ENCODE measurements at regions not wholly inside any gene's neighbourhood (a gene's known extent, or its start where the extent isn't known, plus 50 kb on each side); places are given as distances from the start of the nearest gene placed in this dataset.

- no peak for TF ChIP-seq CTCF (IDR thresholded peaks at IDR 0.05)
- Histone ChIP-seq H3K4me3 (no peak overlapping the region), H3K36me3 (no peaks in the 10 kb centered on the region), H3K4me1 (no peaks in the 10 kb centered on the region), H3K9me3 (no peaks in the 10 kb centered on the region), H3K27me3 (no peaks in the 10 kb centered on the region), H3K27ac (no peak overlapping the region)
- ATAC-seq (no peak), DNase-seq (no peak), FAIRE-seq (no peak)
- 79 to 88% methylated on average over 4 of the region's 4 CpGs for WGBS, 2 donors
- intact Hi-C loops (cut with DNase I): no loop called here
Measured at GRCh38 chr18:49698525-49699025, 114.8 kb downstream of the ACAA2 start.

- DNase-seq: no peak
- H3K36me3 ChIP-seq: no peaks in the 10 kb centered on the region
- WGBS, 2 donors: 58 to 59% methylated on average over 7 of the region's 7 CpGs
- ATAC-seq: peak in 2 of 4 donors; percentile 19 to 38
- TF ChIP-seq CTCF (IDR thresholded peaks at IDR 0.05): no peak
- no peaks in the 10 kb centered on the region for H3K27me3 ChIP-seq
- no peak overlapping the region for H3K27ac ChIP-seq
- H3K4me1 ChIP-seq: no peaks in the 10 kb centered on the region
- H3K4me3 ChIP-seq: no peak overlapping the region
- intact Hi-C loops (cut with DNase I): no loop called here
- no peak for FAIRE-seq
- H3K9me3 ChIP-seq: no peaks in the 10 kb centered on the region
Measured at GRCh38 chr18:49697757-49698524, 115.4 kb downstream of the ACAA2 start.

GRCh38 chr18:49697049-49697448 lies 116.3 kb downstream of the ACAA2 start:
- no peak overlapping the region for H3K4me3 ChIP-seq
- 83 to 86% methylated on average over 4 of the region's 4 CpGs for WGBS, 2 donors
- H3K4me1 ChIP-seq: no peaks in the 10 kb centered on the region
- no peaks in the 10 kb centered on the region for H3K27me3 ChIP-seq
- intact Hi-C loops (cut with DNase I): no loop called here
- TF ChIP-seq CTCF (IDR thresholded peaks at IDR 0.05): no peak
- H3K9me3 ChIP-seq: no peaks in the 10 kb centered on the region
- ATAC-seq (no peak), FAIRE-seq (no peak), DNase-seq (no peak)
- no peaks in the 10 kb centered on the region for H3K36me3 ChIP-seq
- H3K27ac ChIP-seq: no peak overlapping the region

- Histone ChIP-seq H3K27me3 (no peaks in the 10 kb centered on the region), H3K27ac (no peak overlapping the region), H3K36me3 (no peaks in the 10 kb centered on the region), H3K4me1 (no peaks in the 10 kb centered on the region), H3K4me3 (no peak overlapping the region), H3K9me3 (no peaks in the 10 kb centered on the region)
- FAIRE-seq (no peak), ATAC-seq (no peak), DNase-seq (no peak)
- intact Hi-C loops (cut with DNase I): no loop called here
- 87 to 100% methylated on average over 1 of the region's 1 CpG for WGBS, 2 donors
- TF ChIP-seq CTCF (IDR thresholded peaks at IDR 0.05): no peak
Measured at GRCh38 chr18:49694402-49694801, 118.9 kb downstream of the ACAA2 start.

- H3K9me3 ChIP-seq: no peaks in the 10 kb centered on the region
- no peak overlapping the region for H3K4me3 ChIP-seq
- WGBS, 2 donors: 72 to 78% methylated on average over 4 of the region's 4 CpGs
- intact Hi-C loops (cut with DNase I): no loop called here
- no peaks in the 10 kb centered on the region for H3K27me3 ChIP-seq
- no peak overlapping the region for H3K27ac ChIP-seq
- H3K36me3 ChIP-seq: no peaks in the 10 kb centered on the region
- no peak for ATAC-seq
- FAIRE-seq: no peak
- H3K4me1 ChIP-seq: no peaks in the 10 kb centered on the region
- no peak for DNase-seq
- no peak for TF ChIP-seq CTCF (IDR thresholded peaks at IDR 0.05)
Measured at GRCh38 chr18:49693717-49694005, 119.7 kb downstream of the ACAA2 start.

Data from pancreas (tissue), 10 donors.